Renal cortical epithelial cell (primary cell): ENCODE measurements at regions not wholly inside any gene's neighbourhood (a gene's known extent, or its start where the extent isn't known, plus 50 kb on each side); places are given as distances from the start of the nearest gene placed in this dataset.
"Not testable (repeated sequence)": the region's sequence is repeated elsewhere in the genome, so short reads cannot be mapped to it uniquely, and the experiment has no call there.

Experiments
- DNase-seq: peaks from one replicate; pipeline ENCODE4 v3.0.0-alpha.2; 2011; ENCODE audit warnings: low read depth

- DNase-seq: no peak
These were observed 133.1 kb upstream of the TBCA start for GRCh38 chr5:77909237-77909636.

GRCh38 chr5:77908787-77909186 is 132.6 kb upstream of the TBCA start:
- DNase-seq: no peak

- DNase-seq: no peak
These were observed 131.6 kb upstream of the TBCA start for GRCh38 chr5:77907786-77908185.

- DNase-seq: peak; percentile 4
These were observed 130.7 kb upstream of the TBCA start for GRCh38 chr5:77906806-77907205.

- no peak for DNase-seq
These were observed 128.2 kb upstream of the TBCA start for GRCh38 chr5:77904362-77904761.

- DNase-seq: no peak
These were observed 124.6 kb upstream of the TBCA start for GRCh38 chr5:77900691-77901090.

GRCh38 chr5:77898385-77898784 is 122.2 kb upstream of the TBCA start:
- no peak for DNase-seq

GRCh38 chr5:77896338-77896737 is 120.2 kb upstream of the TBCA start:
- no peak for DNase-seq

- not testable (repeated sequence) for DNase-seq
These were observed 118.0 kb upstream of the TBCA start for GRCh38 chr5:77894103-77894502.

- DNase-seq: peak; percentile 97
These were observed 117.2 kb upstream of the TBCA start for GRCh38 chr5:77893225-77893860.

GRCh38 chr5:77892061-77893010 is 116.2 kb upstream of the TBCA start:
- DNase-seq: no peak

- no peak for DNase-seq
These were observed 109.4 kb upstream of the TBCA start for GRCh38 chr5:77885519-77885918.

GRCh38 chr5:77882670-77883257 is 106.6 kb upstream of the TBCA start:
- DNase-seq: no peak

GRCh38 chr5:77881528-77881927 is 105.4 kb upstream of the TBCA start:
- DNase-seq: no peak

- DNase-seq: no peak
These were observed 101.6 kb upstream of the TBCA start for GRCh38 chr5:77877516-77878355.

- no peak for DNase-seq
These were observed 100.8 kb upstream of the TBCA start for GRCh38 chr5:77876862-77877502.

- no peak for DNase-seq
These were observed 100.2 kb upstream of the TBCA start for GRCh38 chr5:77876316-77876715.

- no peak for DNase-seq
These were observed 98.6 kb upstream of the TBCA start for GRCh38 chr5:77874691-77875090.

- no peak for DNase-seq
These were observed 97.1 kb upstream of the TBCA start for GRCh38 chr5:77873239-77873638.

- DNase-seq: no peak
These were observed 95.8 kb upstream of the TBCA start for GRCh38 chr5:77871946-77872345.

GRCh38 chr5:77871016-77871415 is 94.9 kb upstream of the TBCA start:
- no peak for DNase-seq
